Right atrium auricular region (tissue), 2 donors: ENCODE measurements at regions not wholly inside any gene's neighbourhood (a gene's known extent, or its start where the extent isn't known, plus 50 kb on each side); places are given as distances from the start of the nearest gene placed in this dataset.
A peak's percentile ranks its signal among the peaks of the same experiment; 100 is the strongest.

Experiments used
- DNase-seq: peaks from one replicate; pipeline ENCODE4 v3.0.0-alpha.2; 2019; ENCODE audit warnings: low spot score
- H3K27ac ChIP-seq, 2 donors: fragments of 200-600 bp; sonication (generic); 1 replicate in 1 of 2; 2 replicates in 1 of 2; pipeline ENCODE4 v1.5.1; 2016 to 2019
- H3K27me3 ChIP-seq, 2 donors: fragments of 200-600 bp; sonication (generic); one replicate each; pipeline versions ENCODE4 v1.5.1 to v1.6.0; 2017 to 2019
- H3K36me3 ChIP-seq: fragments of 200-600 bp; sonication (generic); one replicate; pipeline ENCODE4 v1.5.1; 2016
- H3K4me1 ChIP-seq, 2 donors: fragments of 200-600 bp; sonication (generic); one replicate each; pipeline versions ENCODE4 v1.5.1 to v1.6.0; 2017 to 2019
- H3K4me3 ChIP-seq, 2 donors: fragments of 200-600 bp; sonication (generic); 1 replicate in 1 of 2; 2 replicates in 1 of 2; pipeline ENCODE4 v1.5.1; 2017 to 2019; ENCODE audit warnings: mild to moderate bottlenecking in 1 of 2, moderate library complexity in 1 of 2
- H3K9me3 ChIP-seq, 2 donors: fragments of 200-600 bp; sonication (generic); one replicate each; pipeline ENCODE4 v1.5.1; 2019
- CTCF ChIP-seq, 2 donors: fragments of 200-600 bp; sonication (generic); IDR thresholded peaks; one replicate each; pipeline ENCODE4 v1.5.1; 2019; ENCODE audit warnings: antibody characterized with exemption in 2 of 2

GRCh38 chr1:168821434-168821833 is 92.4 kb upstream of the DPT start:
- TF ChIP-seq CTCF (IDR thresholded peaks at IDR 0.05), result no peak
- no peaks in the 10 kb centered on the region for H3K27me3 ChIP-seq
- no peak overlapping the region for H3K4me3 ChIP-seq

GRCh38 chr1:168822911-168823310 is 93.9 kb upstream of the DPT start:
- Histone ChIP-seq H3K4me1 (peaks cover 0 to 15% of the 10 kb centered on the region in 2 donors), H3K4me3 (no peak overlapping the region), H3K27me3 (no peaks in the 10 kb centered on the region), H3K36me3 (no peaks in the 10 kb centered on the region), H3K27ac (no peak overlapping the region), H3K9me3 (peaks cover 0 to 4% of the 10 kb centered on the region in 2 donors)
- no peak for TF ChIP-seq CTCF (IDR thresholded peaks at IDR 0.05)
- DNase-seq, result no peak

More at GRCh38 chr1:168821434-168821833, 92.4 kb upstream of the DPT start:
- Histone ChIP-seq H3K4me1 (peaks cover 0 to 15% of the 10 kb centered on the region in 2 donors), H3K36me3 (no peaks in the 10 kb centered on the region), H3K27ac (no peak overlapping the region), H3K9me3 (peaks cover 0 to 4% of the 10 kb centered on the region in 2 donors)
- DNase-seq, result no peak

GRCh38 chr1:168823988-168824387 is 95.0 kb upstream of the DPT start:
- peak overlapping the region in 1 of 2 donors; percentile 43 for H3K27ac ChIP-seq
- H3K36me3 ChIP-seq, result no peaks in the 10 kb centered on the region
- H3K9me3 ChIP-seq, result peaks cover 0 to 4% of the 10 kb centered on the region in 2 donors
- H3K27me3 ChIP-seq, result no peaks in the 10 kb centered on the region
- no peak for DNase-seq
- no peak overlapping the region for H3K4me3 ChIP-seq
- no peak for TF ChIP-seq CTCF (IDR thresholded peaks at IDR 0.05)
- peaks cover 0 to 15% of the 10 kb centered on the region in 2 donors for H3K4me1 ChIP-seq

GRCh38 chr1:168824418-168825065 is 95.5 kb upstream of the DPT start:
- Histone ChIP-seq H3K36me3 (no peaks in the 10 kb centered on the region), H3K27me3 (no peaks in the 10 kb centered on the region), H3K4me3 (no peak overlapping the region), H3K27ac (no peak overlapping the region), H3K9me3 (peaks cover 0 to 4% of the 10 kb centered on the region in 2 donors), H3K4me1 (peaks cover 0 to 15% of the 10 kb centered on the region in 2 donors)
- TF ChIP-seq CTCF (IDR thresholded peaks at IDR 0.05), result no peak
- DNase-seq, result no peak

- no peak for TF ChIP-seq CTCF (IDR thresholded peaks at IDR 0.05)
- Histone ChIP-seq H3K36me3 (no peaks in the 10 kb centered on the region), H3K27ac (no peak overlapping the region), H3K9me3 (peaks cover 0 to 4% of the 10 kb centered on the region in 2 donors), H3K27me3 (no peaks in the 10 kb centered on the region), H3K4me1 (peaks cover 0 to 15% of the 10 kb centered on the region in 2 donors), H3K4me3 (no peak overlapping the region)
- no peak for DNase-seq
These were observed 96.1 kb upstream of the DPT start for GRCh38 chr1:168825129-168825528.

GRCh38 chr1:168825820-168826219 is 96.8 kb upstream of the DPT start:
- Histone ChIP-seq H3K4me1 (peaks cover 0 to 15% of the 10 kb centered on the region in 2 donors), H3K27me3 (no peaks in the 10 kb centered on the region), H3K9me3 (peaks cover 0 to 4% of the 10 kb centered on the region in 2 donors), H3K36me3 (no peaks in the 10 kb centered on the region), H3K4me3 (no peak overlapping the region), H3K27ac (no peak overlapping the region)
- no peak for DNase-seq
- no peak for TF ChIP-seq CTCF (IDR thresholded peaks at IDR 0.05)
